Mucosa of rectum (tissue), 2 donors: ENCODE measurements at regions not wholly inside any gene's neighbourhood (a gene's known extent, or its start where the extent isn't known, plus 50 kb on each side); places are given as distances from the start of the nearest gene placed in this dataset.
"Not testable (repeated sequence)": the region's sequence is repeated elsewhere in the genome, so short reads cannot be mapped to it uniquely, and the experiment has no call there.

Experiments used
- H3K27ac ChIP-seq, 2 donors: one replicate each; pipeline ENCODE4 v1.7.0; 2013; ENCODE audit warnings: inconsistent platforms in 2 of 2, low read depth in 2 of 2, low read length in 2 of 2
- H3K27me3 ChIP-seq, 2 donors: one replicate each; pipeline ENCODE4 v1.7.0; 2013; ENCODE audit warnings: low read length in 2 of 2; ENCODE audit not compliant: control insufficient read depth in 2 of 2, insufficient read depth in 2 of 2
- H3K36me3 ChIP-seq, 2 donors: one replicate each; pipeline ENCODE4 v1.7.0; 2013; ENCODE audit warnings: low read length in 2 of 2; ENCODE audit not compliant: control insufficient read depth in 2 of 2, insufficient read depth in 2 of 2
- H3K4me1 ChIP-seq, 2 donors: one replicate each; pipeline ENCODE4 v1.7.0; 2013; ENCODE audit warnings: low read length in 2 of 2, mild to moderate bottlenecking in 1 of 2; ENCODE audit not compliant: control insufficient read depth in 2 of 2, insufficient read depth in 2 of 2
- H3K4me3 ChIP-seq, 2 donors: one replicate each; pipeline ENCODE4 v1.7.0; 2013; ENCODE audit warnings: low read length in 2 of 2
- H3K9ac ChIP-seq, 2 donors: one replicate each; pipeline ENCODE4 v1.7.0; 2013; ENCODE audit warnings: low read length in 2 of 2, low read depth in 1 of 2, mild to moderate bottlenecking in 1 of 2
- H3K9me3 ChIP-seq, 2 donors: one replicate each; pipeline ENCODE4 v1.7.0; 2013; ENCODE audit warnings: low read length in 2 of 2; ENCODE audit not compliant: control insufficient read depth in 2 of 2
- donor health status: healthy.
- donor health status: Normal muscosa, but diverticular disease.

- Histone ChIP-seq H3K4me3 (no peak overlapping the region), H3K27ac (peak overlapping the region in 1 of 2 donors; percentile 0), H3K36me3 (no peaks in the 10 kb centered on the region), H3K9ac (no peak overlapping the region), H3K27me3 (no peaks in the 10 kb centered on the region), H3K4me1 (peaks cover 8% of the 10 kb centered on the region in 2 donors), H3K9me3 (no peaks in the 10 kb centered on the region)
Observed at GRCh38 chr9:95584176-95584575, 67.4 kb upstream of the PTCH1 start.

GRCh38 chr9:95581900-95582299, 65.1 kb upstream of the PTCH1 start:
- Histone ChIP-seq H3K27me3 (no peaks in the 10 kb centered on the region), H3K9me3 (no peaks in the 10 kb centered on the region), H3K36me3 (no peaks in the 10 kb centered on the region), H3K4me3 (no peak overlapping the region), H3K27ac (peak overlapping the region; percentile 43 to 49), H3K4me1 (peaks cover 8% of the 10 kb centered on the region in 2 donors), H3K9ac (no peak overlapping the region)

DNA sequence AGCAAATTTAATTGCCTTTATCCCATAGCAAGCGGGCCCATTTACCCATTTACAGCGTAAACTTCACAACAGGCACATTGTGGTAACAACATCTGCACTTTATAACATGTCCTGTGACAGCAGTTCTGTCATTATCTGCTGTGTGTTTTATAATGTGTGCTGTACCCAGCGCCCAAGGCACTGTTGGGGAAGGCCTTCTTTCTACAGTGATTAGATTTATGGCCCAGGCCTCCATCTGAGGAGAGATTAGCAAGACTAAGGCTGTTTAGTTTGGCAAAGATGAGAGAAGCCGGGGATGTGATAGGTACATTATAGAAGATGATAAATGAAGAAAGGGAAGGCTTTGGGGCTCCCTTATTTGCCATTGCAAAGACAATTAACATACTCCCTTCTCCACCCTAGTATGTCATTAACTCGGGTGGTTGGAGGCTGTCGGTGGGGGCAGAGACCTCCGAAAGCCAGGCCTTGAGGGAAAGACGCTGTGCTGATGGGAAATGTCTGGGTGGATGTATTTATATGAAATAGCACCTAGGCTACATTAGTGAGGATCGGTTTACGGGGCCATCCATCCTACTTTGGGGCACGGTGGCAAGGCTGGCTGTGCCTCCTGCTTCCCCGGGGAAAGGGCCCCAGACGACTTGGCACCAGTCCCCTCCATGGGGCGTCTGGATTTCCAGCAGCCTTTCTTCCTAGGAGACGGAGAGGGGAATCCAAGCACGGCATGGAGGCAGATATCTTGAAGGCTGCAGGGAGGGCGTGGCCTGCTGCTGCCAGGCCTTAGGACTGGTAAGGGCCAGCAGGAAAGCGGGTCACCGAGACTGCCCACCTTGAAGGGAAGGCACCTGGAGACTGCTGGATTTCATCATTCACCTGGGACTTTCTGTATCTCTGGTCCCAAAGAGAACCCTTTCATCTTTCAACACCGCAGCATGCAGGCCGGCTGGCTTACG, 64.3 kb upstream of the PTCH1 start:
- H3K27ac ChIP-seq: peak overlapping the region; percentile 43 to 49
- H3K9ac ChIP-seq: no peak overlapping the region
- no peaks in the 10 kb centered on the region for H3K27me3 ChIP-seq
- H3K4me3 ChIP-seq: peak overlapping the region in 1 of 2 donors; percentile 4
- H3K36me3 ChIP-seq: no peaks in the 10 kb centered on the region
- H3K9me3 ChIP-seq: no peaks in the 10 kb centered on the region
- peaks cover 8% of the 10 kb centered on the region in 2 donors for H3K4me1 ChIP-seq

DNA sequence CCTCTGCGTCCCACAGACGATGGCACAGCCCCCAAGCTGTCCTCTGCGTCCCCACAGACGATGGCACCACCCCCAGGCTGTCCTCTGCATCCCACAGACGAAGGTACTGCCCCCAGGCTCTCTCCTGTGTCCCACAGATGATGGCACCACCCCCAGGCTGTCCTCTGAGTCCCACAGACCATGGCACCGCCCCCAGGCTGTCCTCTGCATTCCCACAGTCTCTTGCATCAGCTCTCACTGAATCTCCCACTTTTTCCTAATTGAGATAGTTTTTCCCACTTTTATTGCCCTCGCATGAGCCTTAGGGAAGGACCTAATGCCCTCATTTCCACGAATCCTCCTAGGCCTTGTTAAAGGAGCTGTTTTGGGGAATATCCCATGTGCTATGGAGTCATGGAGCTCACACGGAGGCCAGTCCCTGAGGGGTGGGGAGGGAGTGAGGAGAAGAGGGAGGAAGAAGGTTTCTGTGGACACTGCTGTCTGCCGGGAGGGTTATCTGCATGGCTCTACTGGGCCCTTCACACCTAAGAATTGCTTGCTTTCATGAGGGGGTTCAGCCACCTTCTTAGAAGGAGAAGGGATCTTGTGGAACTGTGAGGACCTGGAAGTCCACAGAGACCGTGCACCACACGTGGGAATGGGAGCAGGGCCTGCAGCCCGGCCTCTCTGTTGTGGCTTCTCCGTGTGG, 58.2 kb upstream of the PTCH1 start:
- Histone ChIP-seq H3K4me1 (no peaks in the 10 kb centered on the region), H3K9ac (no peak overlapping the region), H3K36me3 (no peaks in the 10 kb centered on the region), H3K27me3 (no peaks in the 10 kb centered on the region), H3K4me3 (no peak overlapping the region), H3K27ac (no peak overlapping the region), H3K9me3 (no peaks in the 10 kb centered on the region)

DNA sequence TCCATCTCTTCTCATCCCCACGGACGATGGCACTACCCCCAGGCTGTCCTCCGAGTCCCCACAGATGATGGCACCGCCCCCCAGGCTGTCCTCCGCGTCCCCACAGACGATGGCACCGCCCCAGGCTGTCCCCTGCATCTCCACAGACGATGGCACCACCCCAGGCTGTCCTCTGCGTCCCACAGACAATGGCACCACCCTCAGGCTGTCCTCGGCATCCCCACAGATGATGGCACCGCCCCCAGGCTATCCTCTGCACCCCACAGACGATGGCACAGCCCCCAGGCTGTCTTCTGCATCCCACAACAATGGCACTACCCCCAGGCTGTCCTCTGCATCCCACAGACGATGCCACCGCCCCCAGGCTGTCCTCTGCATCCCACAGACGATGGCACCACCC, 57.4 kb upstream of the PTCH1 start:
- Histone ChIP-seq H3K4me1 (no peaks in the 10 kb centered on the region), H3K36me3 (no peaks in the 10 kb centered on the region), H3K4me3 (no peak overlapping the region), H3K9me3 (no peaks in the 10 kb centered on the region), H3K9ac (no peak overlapping the region), H3K27me3 (no peaks in the 10 kb centered on the region), H3K27ac (no peak overlapping the region)

DNA sequence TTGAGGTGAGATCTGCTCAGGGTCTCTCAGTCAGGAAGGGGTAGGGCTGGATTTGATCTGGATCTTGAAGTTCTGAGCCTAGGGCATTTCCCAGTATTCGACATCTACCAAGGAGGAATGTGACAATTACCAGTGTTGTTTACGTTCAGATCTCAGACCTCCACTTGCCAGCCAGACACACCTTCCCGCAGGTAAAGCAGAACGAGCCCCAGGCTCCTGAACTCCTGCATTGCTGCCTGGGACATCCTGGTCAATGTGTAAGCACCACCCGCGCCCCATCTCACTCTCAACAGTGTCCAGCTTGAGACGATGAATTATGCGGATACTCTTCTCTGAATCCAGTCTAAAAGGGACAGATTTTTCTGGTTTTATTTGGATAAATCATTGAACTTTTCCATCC, 56.7 kb upstream of the PTCH1 start:
- H3K4me1 ChIP-seq: no peaks in the 10 kb centered on the region
- no peak overlapping the region for H3K9ac ChIP-seq
- H3K4me3 ChIP-seq: no peak overlapping the region
- H3K36me3 ChIP-seq: no peaks in the 10 kb centered on the region
- H3K27me3 ChIP-seq: peaks cover 0 to under 1% of the 10 kb centered on the region in 2 donors
- no peaks in the 10 kb centered on the region for H3K9me3 ChIP-seq
- no peak overlapping the region for H3K27ac ChIP-seq

GRCh38 chr9:95572381-95573151, 55.8 kb upstream of the PTCH1 start:
- Histone ChIP-seq H3K27me3 (peaks cover 0 to 6% of the 10 kb centered on the region in 2 donors), H3K9ac (no peak overlapping the region), H3K4me3 (no peak overlapping the region), H3K36me3 (no peaks in the 10 kb centered on the region), H3K4me1 (no peaks in the 10 kb centered on the region), H3K9me3 (no peaks in the 10 kb centered on the region), H3K27ac (no peak overlapping the region)

GRCh38 chr9:95570646-95571045, 53.9 kb upstream of the PTCH1 start:
- H3K36me3 ChIP-seq: no peaks in the 10 kb centered on the region
- no peak overlapping the region for H3K9ac ChIP-seq
- peak overlapping the region in 1 of 2 donors; percentile 13 for H3K4me3 ChIP-seq
- peaks cover 0 to 6% of the 10 kb centered on the region in 2 donors for H3K27me3 ChIP-seq
- no peaks in the 10 kb centered on the region for H3K9me3 ChIP-seq
- H3K4me1 ChIP-seq: no peaks in the 10 kb centered on the region
- peak overlapping the region in 1 of 2 donors; percentile 21 for H3K27ac ChIP-seq

DNA sequence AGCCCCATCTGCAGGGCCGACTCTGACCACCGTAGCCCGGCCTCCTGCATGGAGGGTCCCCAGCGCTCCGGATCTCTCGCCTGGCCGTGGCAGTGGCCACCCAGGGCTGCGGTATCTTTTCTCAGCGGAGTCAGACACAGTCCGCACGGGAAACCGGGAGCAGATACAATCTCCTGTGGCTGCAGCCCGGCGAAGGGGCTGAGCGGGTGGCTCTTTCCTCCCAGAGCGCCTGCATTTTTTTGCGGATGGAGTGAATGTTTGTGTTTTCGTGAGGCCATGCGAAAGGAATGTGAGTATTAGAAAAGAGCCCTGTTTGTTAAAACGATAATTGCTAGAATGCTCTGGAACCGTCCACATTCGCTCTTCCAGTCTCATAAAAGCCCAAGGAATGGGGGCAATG, 53.4 kb upstream of the PTCH1 start:
- Histone ChIP-seq H3K36me3 (no peaks in the 10 kb centered on the region), H3K9ac (no peak overlapping the region), H3K27ac (peak overlapping the region in 1 of 2 donors; percentile 20), H3K4me1 (no peaks in the 10 kb centered on the region), H3K27me3 (peaks cover 0 to 6% of the 10 kb centered on the region in 2 donors), H3K4me3 (peak overlapping the region in 1 of 2 donors; percentile 13), H3K9me3 (no peaks in the 10 kb centered on the region)

- not testable (repeated sequence) for H3K9me3 ChIP-seq, H3K9ac ChIP-seq, H3K4me3 ChIP-seq, H3K36me3 ChIP-seq, H3K4me1 ChIP-seq, H3K27ac ChIP-seq, H3K27me3 ChIP-seq
Observed at GRCh38 chr9:95568735-95569134, 52.0 kb upstream of the PTCH1 start.
